ENCODE measurements at regions not wholly inside any gene's neighbourhood (a gene's known extent, or its start where the extent isn't known, plus 50 kb on each side); places are given as distances from the start of the nearest gene placed in this dataset.
"Not testable (repeated sequence)": the region's sequence is repeated elsewhere in the genome, so short reads cannot be mapped to it uniquely, and the experiment has no call there.

DNA sequence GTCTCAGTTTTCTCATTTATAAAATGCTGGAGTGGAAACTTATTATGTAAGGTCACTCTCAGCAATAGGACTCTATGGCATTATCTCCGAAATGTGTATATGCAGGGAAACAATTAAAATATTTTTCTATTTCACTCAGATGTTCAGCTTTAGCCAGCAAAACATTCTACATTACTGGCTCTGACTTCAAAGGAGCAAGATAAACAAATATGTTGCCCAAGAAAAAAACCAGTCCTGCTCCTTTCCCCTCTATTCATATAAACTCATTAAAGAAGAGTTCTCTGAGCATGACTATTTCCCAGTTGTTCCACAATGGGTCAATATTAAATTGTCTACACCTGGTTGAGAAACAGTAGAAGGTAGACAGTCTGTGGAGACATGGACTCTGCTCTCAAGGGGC is 155.0 kb downstream of the NPR3 start:
- WGBS (ENCODE audit: missing lambda C conversion rate), result 62% methylated on average over 1 of the region's 1 CpG
- ChIA-PET CTCF (interaction anchor here (1.4 kb wide), 1 partner anchor 12 kb away, joined by 3 read pairs; no protein-coding TSS in a partner anchor), POLR2A (no interaction called here)
- FAIRE-seq, result no peak
- no peak overlapping the region for H3K27ac ChIP-seq
- H3K9me3 ChIP-seq, result no peaks in the 10 kb centered on the region
- H3K4me3 ChIP-seq, result no peak overlapping the region
- H3K4me1 ChIP-seq, result no peaks in the 10 kb centered on the region
- DNase-seq (ENCODE audit: low read depth in 1 of 2, low spot score in 1 of 2), result no peak
- ATAC-seq, result no peak
- TF ChIP-seq JUN (IDR thresholded peaks at IDR 0.05), result no peak
- H3K4me2 ChIP-seq, result no peak overlapping the region

DNA sequence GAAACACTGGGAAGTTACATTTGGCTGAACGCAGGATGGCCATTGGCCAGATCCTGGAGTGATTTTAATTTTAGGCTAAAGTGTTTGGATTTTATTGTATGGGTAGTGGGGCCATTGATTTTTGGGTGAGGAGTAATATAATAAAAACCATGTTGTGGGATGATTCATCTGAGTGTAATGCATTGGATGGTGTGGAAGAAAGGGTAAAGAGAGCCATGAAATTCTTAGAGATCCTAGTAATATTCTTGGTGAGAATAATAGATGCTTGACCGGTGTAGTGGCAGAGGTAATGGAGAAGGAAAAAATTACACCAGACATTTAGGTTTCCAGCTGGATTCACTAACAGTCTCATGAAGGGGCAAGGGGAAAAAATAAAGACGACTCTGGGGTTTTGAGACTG is 158.1 kb downstream of the NPR3 start:
- ATAC-seq (no peak), DNase-seq (ENCODE audit: low read depth in 1 of 2, low spot score in 1 of 2) (no peak), FAIRE-seq (no peak)
- Histone ChIP-seq H3K27ac (no peak overlapping the region), H3K9me3 (0 out of 3 replicates have a peak, but pooled peaks cover 7% of the 10 kb centered on the region), H3K4me3 (no peak overlapping the region), H3K4me2 (no peak overlapping the region), H3K4me1 (no peaks in the 10 kb centered on the region)
- whole genome bisulfite sequencing (ENCODE audit: missing lambda C conversion rate), result 60% methylated on average over 3 of the region's 3 CpGs
- TF ChIP-seq MAFK (IDR thresholded peaks at IDR 0.05; ENCODE audit: partially characterized antibody) (no peak), CHD4 (IDR thresholded peaks at IDR 0.05; ENCODE audit: borderline replicate concordance) (no peak), RFX5 (IDR thresholded peaks at IDR 0.05) (no peak), MYC (IDR thresholded peaks at IDR 0.05; ENCODE audit: borderline replicate concordance, low read length) (no peak), HOXA7 (CRISPR knock-in tag; IDR thresholded peaks at IDR 0.05) (no peak), KDM1A (IDR thresholded peaks at IDR 0.05; ENCODE audit: low read depth) (no peak), RNF2 (IDR thresholded peaks at IDR 0.05; ENCODE audit: borderline replicate concordance, low read depth) (no peak), RAD21 (conservative IDR thresholded peaks at IDR 0.05 in 1 of 2, IDR thresholded peaks at IDR 0.05 in 1 of 2) (no peak), RARB (CRISPR knock-in tag; IDR thresholded peaks at IDR 0.05) (no peak), FOSL2 (IDR thresholded peaks at IDR 0.05) (no peak), FOSL2 (CRISPR knock-in tag; IDR thresholded peaks at IDR 0.05) (no peak), HEYL (CRISPR knock-in tag; IDR thresholded peaks at IDR 0.05) (no peak), ZNF302 (CRISPR knock-in tag; IDR thresholded peaks at IDR 0.05) (no peak), SMC3 (IDR thresholded peaks at IDR 0.05) (no peak), NFE2L2 (conservative IDR thresholded peaks at IDR 0.05; ENCODE audit: low read length) (no peak), NPAS2 (CRISPR knock-in tag; IDR thresholded peaks at IDR 0.05; ENCODE audit: borderline replicate concordance) (no peak)
- TF ChIP-seq, protein P1, sequence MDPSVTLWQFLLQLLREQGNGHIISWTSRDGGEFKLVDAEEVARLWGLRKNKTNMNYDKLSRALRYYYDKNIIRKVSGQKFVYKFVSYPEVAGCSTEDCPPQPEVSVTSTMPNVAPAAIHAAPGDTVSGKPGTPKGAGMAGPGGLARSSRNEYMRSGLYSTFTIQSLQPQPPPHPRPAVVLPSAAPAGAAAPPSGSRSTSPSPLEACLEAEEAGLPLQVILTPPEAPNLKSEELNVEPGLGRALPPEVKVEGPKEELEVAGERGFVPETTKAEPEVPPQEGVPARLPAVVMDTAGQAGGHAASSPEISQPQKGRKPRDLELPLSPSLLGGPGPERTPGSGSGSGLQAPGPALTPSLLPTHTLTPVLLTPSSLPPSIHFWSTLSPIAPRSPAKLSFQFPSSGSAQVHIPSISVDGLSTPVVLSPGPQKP (IDR thresholded peaks at IDR 0.05; ENCODE audit: low read depth, low read length), result no peak
- TF ChIP-seq, protein P2, sequence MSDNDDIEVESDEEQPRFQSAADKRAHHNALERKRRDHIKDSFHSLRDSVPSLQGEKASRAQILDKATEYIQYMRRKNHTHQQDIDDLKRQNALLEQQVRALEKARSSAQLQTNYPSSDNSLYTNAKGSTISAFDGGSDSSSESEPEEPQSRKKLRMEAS (IDR thresholded peaks at IDR 0.05), result no peak
- ChIA-PET POLR2A (no interaction called here), CTCF (interaction anchor here (1.2 kb wide), 1 partner anchor 430 kb away, joined by 3 read pairs; no protein-coding TSS in a partner anchor)

DNA sequence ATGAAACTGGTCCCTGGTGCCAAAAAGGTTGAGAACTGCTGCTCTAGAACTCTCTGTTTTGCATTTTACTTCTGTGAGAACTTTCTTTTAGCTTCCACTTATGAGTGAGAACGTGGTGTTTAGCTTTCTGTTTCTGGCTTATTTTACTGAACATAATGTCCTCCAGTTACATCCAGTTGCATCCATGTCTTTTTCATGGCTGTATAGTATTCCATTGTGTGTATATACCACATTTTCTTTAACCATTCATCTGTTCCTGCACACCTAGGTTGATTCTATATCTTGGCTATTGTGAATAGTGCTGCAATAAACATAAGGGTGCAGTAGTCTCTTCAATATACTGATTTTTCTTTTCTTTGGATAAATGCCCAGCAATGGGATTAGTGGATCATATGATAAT is 165.7 kb downstream of the NPR3 start:
- FAIRE-seq (no peak), ATAC-seq (no peak), DNase-seq (ENCODE audit: low read depth in 1 of 2, low spot score in 1 of 2) (no peak)
- Histone ChIP-seq H3K27ac (no peak overlapping the region), H3K4me1 (no peaks in the 10 kb centered on the region), H3K4me2 (no peak overlapping the region), H3K9me3 (peaks cover 10% of the 10 kb centered on the region; the same call in 1 of the 3 replicates), H3K4me3 (no peak overlapping the region)
- TF ChIP-seq, protein P3, sequence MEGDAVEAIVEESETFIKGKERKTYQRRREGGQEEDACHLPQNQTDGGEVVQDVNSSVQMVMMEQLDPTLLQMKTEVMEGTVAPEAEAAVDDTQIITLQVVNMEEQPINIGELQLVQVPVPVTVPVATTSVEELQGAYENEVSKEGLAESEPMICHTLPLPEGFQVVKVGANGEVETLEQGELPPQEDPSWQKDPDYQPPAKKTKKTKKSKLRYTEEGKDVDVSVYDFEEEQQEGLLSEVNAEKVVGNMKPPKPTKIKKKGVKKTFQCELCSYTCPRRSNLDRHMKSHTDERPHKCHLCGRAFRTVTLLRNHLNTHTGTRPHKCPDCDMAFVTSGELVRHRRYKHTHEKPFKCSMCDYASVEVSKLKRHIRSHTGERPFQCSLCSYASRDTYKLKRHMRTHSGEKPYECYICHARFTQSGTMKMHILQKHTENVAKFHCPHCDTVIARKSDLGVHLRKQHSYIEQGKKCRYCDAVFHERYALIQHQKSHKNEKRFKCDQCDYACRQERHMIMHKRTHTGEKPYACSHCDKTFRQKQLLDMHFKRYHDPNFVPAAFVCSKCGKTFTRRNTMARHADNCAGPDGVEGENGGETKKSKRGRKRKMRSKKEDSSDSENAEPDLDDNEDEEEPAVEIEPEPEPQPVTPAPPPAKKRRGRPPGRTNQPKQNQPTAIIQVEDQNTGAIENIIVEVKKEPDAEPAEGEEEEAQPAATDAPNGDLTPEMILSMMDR (IDR thresholded peaks at IDR 0.05), result no peak
- TF ChIP-seq SMC3 (IDR thresholded peaks at IDR 0.05), result no peak
- TF ChIP-seq NPAS2 (CRISPR knock-in tag; IDR thresholded peaks at IDR 0.05; ENCODE audit: borderline replicate concordance), result no peak
- no peak for TF ChIP-seq NFE2L2 (conservative IDR thresholded peaks at IDR 0.05; ENCODE audit: low read length)
- no peak for TF ChIP-seq HOXB5 (CRISPR knock-in tag; IDR thresholded peaks at IDR 0.05)
- no peak for TF ChIP-seq JUNB (IDR thresholded peaks at IDR 0.05)
- no peak for TF ChIP-seq HEYL (CRISPR knock-in tag; IDR thresholded peaks at IDR 0.05)
- no peak for TF ChIP-seq HDAC2 (IDR thresholded peaks at IDR 0.05)
- no peak for TF ChIP-seq RFX5 (IDR thresholded peaks at IDR 0.05)
- TF ChIP-seq, protein P4, sequence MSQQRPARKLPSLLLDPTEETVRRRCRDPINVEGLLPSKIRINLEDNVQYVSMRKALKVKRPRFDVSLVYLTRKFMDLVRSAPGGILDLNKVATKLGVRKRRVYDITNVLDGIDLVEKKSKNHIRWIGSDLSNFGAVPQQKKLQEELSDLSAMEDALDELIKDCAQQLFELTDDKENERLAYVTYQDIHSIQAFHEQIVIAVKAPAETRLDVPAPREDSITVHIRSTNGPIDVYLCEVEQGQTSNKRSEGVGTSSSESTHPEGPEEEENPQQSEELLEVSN (IDR thresholded peaks at IDR 0.05; ENCODE audit: borderline replicate concordance, low read depth), result no peak
- TF ChIP-seq, protein P5, sequence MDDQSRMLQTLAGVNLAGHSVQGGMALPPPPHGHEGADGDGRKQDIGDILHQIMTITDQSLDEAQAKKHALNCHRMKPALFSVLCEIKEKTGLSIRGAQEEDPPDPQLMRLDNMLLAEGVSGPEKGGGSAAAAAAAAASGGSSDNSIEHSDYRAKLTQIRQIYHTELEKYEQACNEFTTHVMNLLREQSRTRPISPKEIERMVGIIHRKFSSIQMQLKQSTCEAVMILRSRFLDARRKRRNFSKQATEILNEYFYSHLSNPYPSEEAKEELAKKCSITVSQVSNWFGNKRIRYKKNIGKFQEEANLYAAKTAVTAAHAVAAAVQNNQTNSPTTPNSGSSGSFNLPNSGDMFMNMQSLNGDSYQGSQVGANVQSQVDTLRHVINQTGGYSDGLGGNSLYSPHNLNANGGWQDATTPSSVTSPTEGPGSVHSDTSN (IDR thresholded peaks at IDR 0.05), result no peak
- POLR2A ChIA-PET, result no interaction called here
- 0% methylated on average over 1 of the region's 1 CpG for WGBS (ENCODE audit: missing lambda C conversion rate)
- CTCF ChIA-PET, result interaction anchor here (0.5 to 1.2 kb wide), 2 partner anchors 9 to 19 kb away, joined by 3 read pairs; no protein-coding TSS in a partner anchor

DNA sequence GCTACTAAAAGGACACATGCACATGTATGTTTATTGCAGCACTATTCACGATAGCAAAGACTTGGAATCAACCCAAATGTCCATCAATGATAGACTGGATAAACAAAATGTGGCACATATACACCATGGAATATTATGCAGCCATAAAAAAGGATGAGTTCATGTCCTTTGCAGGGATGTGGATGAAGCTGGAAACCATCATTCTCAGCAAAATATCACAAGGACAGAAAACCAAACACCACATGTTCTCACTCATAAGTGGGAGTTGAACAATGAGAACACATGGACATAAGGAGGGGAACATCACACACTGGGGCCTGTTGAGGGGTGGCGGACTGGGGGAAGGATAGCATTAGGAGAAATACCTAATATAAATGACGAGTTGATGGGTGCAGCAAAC is 168.2 kb downstream of the NPR3 start:
- H3K4me3 ChIP-seq; H3K4me1 ChIP-seq; FAIRE-seq; DNase-seq (ENCODE audit: low read depth in 1 of 2, low spot score in 1 of 2); CTCF ChIA-PET; H3K4me2 ChIP-seq; POLR2A ChIA-PET; ATAC-seq; H3K9me3 ChIP-seq; H3K27ac ChIP-seq: not testable (repeated sequence)
- WGBS (ENCODE audit: missing lambda C conversion rate), result 32% methylated on average over 3 of the region's 3 CpGs

All from A549 (cell line).